ENCODE measurements at regions not wholly inside any gene's neighbourhood (a gene's known extent, or its start where the extent isn't known, plus 50 kb on each side); places are given as distances from the start of the nearest gene placed in this dataset.

GRCh38 chr15:100759106-100759505 is 120.5 kb upstream of the ALDH1A3 start:
- H3K4me3 ChIP-seq (ENCODE audit: low read length, poor library complexity, severe bottlenecking), result no peak overlapping the region
- no peaks in the 10 kb centered on the region for H3F3A ChIP-seq (ENCODE audit: low read depth)
- H4K20me1 ChIP-seq (ENCODE audit: insufficient read depth, low read length, poor library complexity, severe bottlenecking), result no peaks in the 10 kb centered on the region
- no peaks in the 10 kb centered on the region for H3K9me3 ChIP-seq (ENCODE audit: insufficient read depth, low read depth, low read length)
- no peaks in the 10 kb centered on the region for H3K4me1 ChIP-seq (ENCODE audit: insufficient read depth, low read length, poor library complexity, severe bottlenecking)
- no peaks in the 10 kb centered on the region for H3K79me2 ChIP-seq (ENCODE audit: insufficient read depth, low read length)
- H3K27me3 ChIP-seq (ENCODE audit: insufficient read depth, low read length, poor library complexity, severe bottlenecking), result no peaks in the 10 kb centered on the region
- no peaks in the 10 kb centered on the region for H3K9me2 ChIP-seq (replicated peaks; ENCODE audit: low read depth, low read length)
- no peak overlapping the region for H3K4me2 ChIP-seq (ENCODE audit: low read depth, low read length, poor library complexity, severe bottlenecking)
- TF ChIP-seq EZH2phosphoT487 (IDR thresholded peaks at IDR 0.05; ENCODE audit: borderline replicate concordance) (no peak), CTCF (conservative IDR thresholded peaks at IDR 0.05; ENCODE audit: low read length) (no peak)
- no peak overlapping the region for H2AFZ ChIP-seq (ENCODE audit: low read length)
- H3K9ac ChIP-seq (ENCODE audit: low read depth, low read length, poor library complexity, severe bottlenecking), result no peak overlapping the region
- H3K36me3 ChIP-seq (ENCODE audit: insufficient read depth, low read length), result no peaks in the 10 kb centered on the region

GRCh38 chr15:100759698-100760356 is 119.8 kb upstream of the ALDH1A3 start:
- Histone ChIP-seq H3K9ac (ENCODE audit: low read depth, low read length, poor library complexity, severe bottlenecking) (no peak overlapping the region), H3K4me2 (ENCODE audit: low read depth, low read length, poor library complexity, severe bottlenecking) (no peak overlapping the region), H3K27me3 (ENCODE audit: insufficient read depth, low read length, poor library complexity, severe bottlenecking) (no peaks in the 10 kb centered on the region), H4K20me1 (ENCODE audit: insufficient read depth, low read length, poor library complexity, severe bottlenecking) (no peaks in the 10 kb centered on the region), H3K9me3 (ENCODE audit: insufficient read depth, low read depth, low read length) (no peaks in the 10 kb centered on the region), H3K4me1 (ENCODE audit: insufficient read depth, low read length, poor library complexity, severe bottlenecking) (no peaks in the 10 kb centered on the region), H3F3A (ENCODE audit: low read depth) (no peaks in the 10 kb centered on the region), H3K9me2 (replicated peaks; ENCODE audit: low read depth, low read length) (no peaks in the 10 kb centered on the region), H3K36me3 (ENCODE audit: insufficient read depth, low read length) (no peaks in the 10 kb centered on the region), H2AFZ (ENCODE audit: low read length) (no peak overlapping the region), H3K79me2 (ENCODE audit: insufficient read depth, low read length) (no peaks in the 10 kb centered on the region), H3K4me3 (ENCODE audit: low read length, poor library complexity, severe bottlenecking) (no peak overlapping the region)
- TF ChIP-seq CTCF (conservative IDR thresholded peaks at IDR 0.05; ENCODE audit: low read length) (no peak), EZH2phosphoT487 (IDR thresholded peaks at IDR 0.05; ENCODE audit: borderline replicate concordance) (no peak)

GRCh38 chr15:100760357-100760903 is 119.2 kb upstream of the ALDH1A3 start:
- no peaks in the 10 kb centered on the region for H3K27me3 ChIP-seq (ENCODE audit: insufficient read depth, low read length, poor library complexity, severe bottlenecking)
- H3K4me3 ChIP-seq (ENCODE audit: low read length, poor library complexity, severe bottlenecking), result no peak overlapping the region
- H3K9ac ChIP-seq (ENCODE audit: low read depth, low read length, poor library complexity, severe bottlenecking), result no peak overlapping the region
- H3K79me2 ChIP-seq (ENCODE audit: insufficient read depth, low read length), result no peaks in the 10 kb centered on the region
- no peak overlapping the region for H3K4me2 ChIP-seq (ENCODE audit: low read depth, low read length, poor library complexity, severe bottlenecking)
- TF ChIP-seq CTCF (conservative IDR thresholded peaks at IDR 0.05; ENCODE audit: low read length) (no peak), EZH2phosphoT487 (IDR thresholded peaks at IDR 0.05; ENCODE audit: borderline replicate concordance) (no peak)
- no peak overlapping the region for H2AFZ ChIP-seq (ENCODE audit: low read length)
- no peaks in the 10 kb centered on the region for H3F3A ChIP-seq (ENCODE audit: low read depth)
- H3K4me1 ChIP-seq (ENCODE audit: insufficient read depth, low read length, poor library complexity, severe bottlenecking), result no peaks in the 10 kb centered on the region
- no peaks in the 10 kb centered on the region for H4K20me1 ChIP-seq (ENCODE audit: insufficient read depth, low read length, poor library complexity, severe bottlenecking)
- H3K9me3 ChIP-seq (ENCODE audit: insufficient read depth, low read depth, low read length), result no peaks in the 10 kb centered on the region
- H3K36me3 ChIP-seq (ENCODE audit: insufficient read depth, low read length), result no peaks in the 10 kb centered on the region
- no peaks in the 10 kb centered on the region for H3K9me2 ChIP-seq (replicated peaks; ENCODE audit: low read depth, low read length)
